Urothelium cell line (cell line): ENCODE measurements at regions not wholly inside any gene's neighbourhood (a gene's known extent, or its start where the extent isn't known, plus 50 kb on each side); places are given as distances from the start of the nearest gene placed in this dataset.

ENCODE experiments used
- DNase-seq: peaks from one replicate; pipeline ENCODE4 v3.0.0; 2011; ENCODE audit warnings: low spot score, mixed read lengths
- FAIRE-seq: peaks from 2 replicates; lab custom pipeline; 2011; peaks lifted over from hg19 to GRCh38; lab: Jason Lieb, UNC

GRCh38 chr11:116239247-116239646 is 533.5 kb downstream of the BUD13 start:
- FAIRE-seq (peak; percentile 65), DNase-seq (peak; percentile 66)

- FAIRE-seq (peak; percentile 48), DNase-seq (no peak)
These were observed 537.7 kb downstream of the BUD13 start for GRCh38 chr11:116234989-116235568.

- FAIRE-seq: no peak
- no peak for DNase-seq
These were observed 539.2 kb downstream of the BUD13 start for GRCh38 chr11:116233561-116233960.

GRCh38 chr11:116232364-116232828 is 540.4 kb downstream of the BUD13 start:
- DNase-seq (no peak), FAIRE-seq (no peak)

DNA sequence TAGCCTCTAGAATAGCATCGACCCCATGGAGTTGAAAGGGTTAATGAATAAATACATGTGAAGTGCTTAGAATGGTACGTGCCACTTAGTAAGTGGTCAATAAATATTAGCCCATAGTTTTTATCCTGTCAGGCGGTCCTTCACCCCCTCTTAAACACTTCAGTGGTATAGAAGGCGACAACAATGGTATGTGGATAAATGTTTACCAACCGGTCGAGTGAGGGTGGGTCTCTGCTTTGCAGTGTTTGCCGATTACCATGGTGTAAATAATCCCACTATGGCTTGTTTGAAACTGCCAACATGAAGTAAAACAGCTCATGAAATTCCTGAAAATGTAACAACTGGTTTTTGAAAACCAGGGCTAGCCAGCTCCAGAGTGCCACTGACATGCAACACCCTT is 541.2 kb downstream of the BUD13 start:
- DNase-seq (no peak), FAIRE-seq (no peak)

DNA sequence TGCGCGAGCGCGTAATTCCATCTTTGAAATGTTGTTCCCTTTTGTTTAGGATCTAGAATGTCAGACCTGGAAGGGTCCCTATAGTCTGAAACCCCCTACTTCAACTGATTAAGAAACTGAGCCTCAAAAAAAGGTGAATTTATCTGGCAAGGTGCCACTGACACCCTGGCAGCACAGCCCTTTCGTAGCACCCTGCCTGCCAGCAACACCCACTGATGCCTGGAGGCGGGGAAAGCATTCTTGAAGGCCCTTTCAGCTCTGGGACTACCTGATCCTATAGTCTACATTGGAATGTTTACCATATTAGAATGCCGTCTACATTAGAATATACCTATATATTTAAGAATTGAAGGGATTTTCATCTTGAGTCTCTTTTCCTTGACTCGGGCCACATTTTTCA is 542.3 kb downstream of the BUD13 start:
- FAIRE-seq (no peak), DNase-seq (no peak)

DNA sequence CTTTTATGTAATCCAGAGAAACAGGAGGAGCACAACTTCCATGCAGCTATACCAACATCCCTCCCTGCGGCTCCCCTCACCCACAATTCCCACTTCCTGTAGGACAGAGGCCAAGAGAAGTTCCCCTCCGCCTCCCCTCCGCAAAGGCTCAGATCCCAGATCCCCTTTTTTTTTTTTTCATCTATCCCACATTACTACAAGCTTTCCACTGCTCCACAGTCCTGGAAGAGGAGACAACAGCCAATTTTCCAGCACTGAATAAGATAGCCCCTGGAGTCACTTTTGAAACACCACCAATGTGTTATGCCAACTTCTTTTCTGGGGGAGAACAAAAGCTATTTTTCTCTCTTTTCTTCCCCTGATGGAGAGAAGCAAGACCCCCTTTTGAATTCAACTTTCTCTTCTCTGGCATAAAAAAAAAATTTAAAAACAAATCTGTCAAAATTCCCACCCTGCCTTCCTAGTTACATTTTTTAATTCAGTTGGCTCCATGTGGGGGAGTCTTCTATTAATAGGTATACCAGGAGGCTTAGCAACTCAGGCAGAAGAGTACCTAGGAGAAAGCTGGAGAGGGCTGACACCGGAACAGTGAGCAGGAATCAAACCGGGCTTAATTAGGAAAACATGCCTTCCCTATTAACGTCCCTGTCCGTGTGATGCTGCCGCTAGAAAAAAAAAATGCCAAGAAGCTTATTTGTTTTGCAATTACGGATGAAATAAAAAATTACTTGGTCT is 543.4 kb downstream of the BUD13 start:
- FAIRE-seq: no peak
- no peak for DNase-seq

- DNase-seq: no peak
- no peak for FAIRE-seq
These were observed 546.1 kb downstream of the BUD13 start for GRCh38 chr11:116226731-116227130.

DNA sequence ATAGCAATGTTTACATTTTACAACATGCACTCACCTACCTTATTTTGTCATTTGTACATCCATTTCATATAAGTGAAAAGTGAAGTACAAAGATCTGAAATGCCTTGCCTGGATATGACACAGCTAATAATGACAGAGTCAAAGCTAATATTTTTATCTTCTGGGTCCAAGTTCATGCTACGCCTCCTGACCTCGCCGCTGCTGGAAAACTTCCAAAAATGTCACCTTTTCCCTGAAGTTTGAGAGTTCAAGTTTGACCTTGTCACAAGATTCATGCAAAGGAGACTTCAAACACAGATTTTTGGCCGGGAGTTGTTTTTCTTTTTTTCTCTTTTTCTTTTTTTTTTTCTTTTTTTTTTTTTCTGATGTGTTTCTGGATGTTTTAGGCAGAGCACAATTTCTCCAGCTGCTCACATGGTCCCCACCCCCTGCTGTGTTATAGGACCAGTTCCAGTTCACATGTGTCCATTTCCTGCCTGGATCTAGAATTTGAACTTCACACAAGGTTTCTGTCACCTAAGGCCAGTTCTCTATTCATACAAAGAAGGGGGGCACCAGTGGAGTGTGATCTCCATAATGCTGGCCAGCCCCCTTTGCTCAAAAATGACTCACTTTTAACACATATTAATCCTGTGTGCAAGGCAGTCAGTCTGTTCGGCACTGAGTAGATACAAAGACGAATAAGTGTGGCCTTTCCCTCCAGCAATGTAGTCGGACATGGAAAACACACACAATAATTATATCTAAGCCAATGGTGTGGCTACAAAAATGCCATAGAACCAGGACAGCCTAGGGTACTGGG is 546.8 kb downstream of the BUD13 start:
- DNase-seq: no peak
- FAIRE-seq: no peak

DNA sequence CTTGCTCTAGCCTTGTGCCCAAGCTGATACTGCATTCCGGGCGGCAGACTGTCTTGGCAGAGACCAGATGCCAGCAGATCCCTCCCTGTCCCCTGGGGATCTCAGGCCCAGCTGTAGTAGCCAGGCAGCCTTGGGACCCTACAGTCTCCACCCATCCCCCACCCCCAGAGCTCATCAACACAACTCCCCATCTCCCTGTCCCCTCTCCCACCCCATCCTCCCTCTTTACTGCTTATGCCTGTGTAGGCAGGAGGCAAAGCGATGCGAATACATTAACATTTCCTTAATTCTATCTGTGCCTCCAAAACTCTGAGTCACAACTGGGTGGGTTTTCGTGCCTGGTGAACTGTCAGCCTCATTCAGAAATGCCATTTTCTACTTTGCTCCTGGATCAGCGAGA is 547.6 kb downstream of the BUD13 start:
- FAIRE-seq (no peak), DNase-seq (no peak)

GRCh38 chr11:116224889-116225200 is 547.9 kb downstream of the BUD13 start:
- DNase-seq (no peak), FAIRE-seq (no peak)

- FAIRE-seq: peak; percentile 44
These were observed 548.5 kb downstream of the BUD13 start for GRCh38 chr11:116224154-116224888.

GRCh38 chr11:116221351-116221750 is 551.4 kb downstream of the BUD13 start:
- FAIRE-seq: no peak

More at GRCh38 chr11:116224154-116224888, 548.5 kb downstream of the BUD13 start:
- peak; percentile 66 for DNase-seq

DNA sequence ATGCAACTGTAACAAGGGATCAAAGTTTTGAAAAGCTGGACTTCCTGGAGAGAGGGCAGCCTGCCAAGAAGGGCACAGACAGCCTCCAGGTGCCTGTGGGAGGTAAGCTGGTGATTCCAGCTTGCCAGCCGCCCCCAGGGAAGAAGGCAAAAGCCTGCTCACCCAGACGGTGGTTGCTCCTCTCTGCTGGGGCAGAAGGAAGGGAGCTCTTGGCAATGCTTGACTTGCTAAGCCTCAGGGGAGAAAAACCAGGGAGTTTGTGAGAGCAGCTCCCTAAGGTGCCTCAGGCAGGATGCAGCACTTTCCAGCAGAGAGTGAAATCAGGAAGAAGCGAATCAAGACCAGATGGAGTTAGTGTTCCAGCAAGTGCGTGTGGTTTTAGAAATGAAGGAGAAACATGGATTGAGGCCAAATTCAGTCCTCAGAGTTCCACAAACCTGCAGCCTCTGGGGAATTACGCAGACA is 553.6 kb downstream of the BUD13 start:
- no peak for FAIRE-seq
- DNase-seq: no peak

More at GRCh38 chr11:116221351-116221750, 551.4 kb downstream of the BUD13 start:
- no peak for DNase-seq

DNA sequence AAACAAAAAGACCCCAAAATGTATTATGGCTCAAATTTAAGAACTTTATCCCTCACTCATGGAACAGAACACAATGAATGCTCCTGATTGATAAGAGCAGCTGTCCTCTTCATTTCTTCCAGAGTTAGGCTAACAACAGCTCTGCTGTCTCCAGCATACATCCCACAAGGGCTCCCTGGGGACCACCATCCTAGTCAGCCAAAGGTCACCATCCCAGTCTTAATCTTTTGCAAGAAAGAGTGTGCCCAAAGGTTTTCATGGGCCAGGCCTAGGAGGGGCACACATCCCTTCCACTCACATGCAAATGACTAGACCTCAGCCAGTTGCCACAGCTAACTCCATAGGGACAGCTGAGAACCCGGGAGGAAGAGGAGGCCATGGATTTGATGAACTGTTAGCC is 555.3 kb downstream of the BUD13 start:
- DNase-seq (no peak), FAIRE-seq (no peak)

DNA sequence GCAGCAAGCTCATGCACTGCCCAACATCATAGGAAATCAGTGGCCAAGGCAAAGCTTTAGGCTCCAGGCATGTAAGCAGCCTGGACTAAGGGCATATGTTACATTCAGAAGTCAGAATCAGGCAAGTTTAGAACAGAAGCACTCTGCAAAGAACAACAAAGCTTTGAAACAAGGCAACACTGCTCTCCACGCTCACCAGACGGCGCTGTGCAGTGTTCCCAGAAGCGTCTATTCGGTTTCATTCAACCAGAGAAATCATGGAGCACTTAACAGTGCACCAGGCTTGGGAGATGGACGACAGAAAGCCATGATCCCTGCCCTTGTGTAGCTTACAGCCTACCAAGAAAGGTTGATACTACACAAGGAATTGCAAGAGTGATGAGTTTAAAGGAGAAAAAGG is 555.8 kb downstream of the BUD13 start:
- FAIRE-seq: no peak
- no peak for DNase-seq

DNA sequence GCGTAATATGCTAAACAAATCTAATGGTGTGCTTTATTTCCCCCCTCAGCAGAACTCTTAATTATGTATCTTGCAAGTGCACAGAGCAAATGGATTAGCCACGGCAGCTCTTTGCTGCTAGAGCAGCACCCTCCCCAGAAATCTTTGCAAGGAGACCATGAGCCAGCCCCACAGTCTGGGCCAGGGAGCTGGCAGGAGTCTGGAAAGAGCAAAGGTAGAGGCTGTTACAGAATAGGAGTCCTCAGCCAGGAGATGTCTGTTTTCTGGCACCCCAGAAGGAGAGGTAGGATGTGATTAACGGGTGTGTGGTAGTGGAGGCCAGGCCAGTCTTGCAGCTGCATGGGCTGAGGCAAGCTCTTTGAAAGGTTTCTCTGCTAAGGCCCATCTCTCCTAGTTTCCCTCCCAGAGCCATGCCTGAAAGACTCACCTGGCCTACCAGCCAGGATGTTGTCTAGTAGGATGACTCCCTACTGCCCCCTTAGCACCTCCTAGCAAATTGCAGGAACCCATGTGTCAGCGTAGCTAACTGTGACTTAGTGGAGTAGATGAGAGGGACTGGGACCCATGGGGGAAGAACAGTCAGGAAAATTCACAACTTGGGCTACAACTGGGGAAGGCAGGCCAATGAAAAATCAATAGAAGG is 557.2 kb downstream of the BUD13 start:
- FAIRE-seq: no peak
- DNase-seq: no peak

DNA sequence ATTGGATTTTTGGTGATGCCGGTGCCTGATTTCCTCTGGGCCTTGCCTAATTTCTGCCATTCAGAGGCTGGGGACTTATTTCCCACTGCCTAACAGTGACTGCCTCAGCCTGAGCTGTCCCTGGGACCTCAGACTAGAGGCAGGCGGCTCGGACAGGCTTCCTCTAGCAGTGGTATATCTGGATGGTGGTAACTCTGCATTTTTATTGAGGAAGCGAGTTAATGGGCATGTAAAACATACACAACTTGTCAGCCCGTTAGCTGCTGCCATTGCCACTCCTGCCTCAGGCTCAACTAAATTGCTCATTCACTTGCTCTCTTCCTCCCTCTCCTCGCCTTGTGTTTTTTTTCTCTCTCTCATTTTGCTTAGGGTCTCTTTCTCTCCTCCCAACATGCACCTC is 561.6 kb downstream of the BUD13 start:
- DNase-seq (no peak), FAIRE-seq (no peak)

GRCh38 chr11:116210663-116211062 is 562.1 kb downstream of the BUD13 start:
- no peak for DNase-seq
- no peak for FAIRE-seq

DNA sequence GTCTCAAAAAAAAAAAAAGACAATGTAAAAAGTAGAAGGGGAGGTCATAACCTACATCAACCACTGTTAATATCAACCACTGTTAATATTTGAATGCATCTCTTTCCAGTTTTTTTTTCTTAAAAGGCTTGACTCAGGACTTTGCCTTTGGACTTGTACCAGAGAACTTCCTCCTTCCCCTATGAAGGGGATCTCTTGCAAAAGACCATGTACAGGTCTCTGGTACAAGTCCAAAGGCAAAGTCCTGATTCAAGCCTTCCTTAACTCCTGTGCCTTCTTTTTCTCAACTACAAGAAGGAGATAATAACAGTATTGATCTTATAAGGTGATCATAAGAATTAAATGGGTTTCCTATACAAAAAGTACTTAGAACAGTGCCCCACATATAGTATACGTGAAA is 563.5 kb downstream of the BUD13 start:
- FAIRE-seq (no peak), DNase-seq (no peak)
